ENCODE measurements at regions not wholly inside any gene's neighbourhood (a gene's known extent, or its start where the extent isn't known, plus 50 kb on each side); places are given as distances from the start of the nearest gene placed in this dataset.

- no peak overlapping the region for H3K4me3 ChIP-seq
- H3K4me1 ChIP-seq = no peaks in the 10 kb centered on the region
- no peak overlapping the region for H3K27ac ChIP-seq
- intact Hi-C loops (cut with DNase I) = no loop called here
- H3K9me3 ChIP-seq = no peaks in the 10 kb centered on the region
- no peak for DNase-seq
- TF ChIP-seq POLR2A (IDR thresholded peaks at IDR 0.05) (no peak), CTCF (IDR thresholded peaks at IDR 0.05) (no peak)
- H3K27me3 ChIP-seq = no peaks in the 10 kb centered on the region
- WGBS, 2 donors = 44 to 56% methylated on average over 2 of the region's 2 CpGs
- no peaks in the 10 kb centered on the region for H3K36me3 ChIP-seq
These were observed 50.5 kb upstream of the POU2AF2 start for GRCh38 chr11:111194860-111195568.

DNA sequence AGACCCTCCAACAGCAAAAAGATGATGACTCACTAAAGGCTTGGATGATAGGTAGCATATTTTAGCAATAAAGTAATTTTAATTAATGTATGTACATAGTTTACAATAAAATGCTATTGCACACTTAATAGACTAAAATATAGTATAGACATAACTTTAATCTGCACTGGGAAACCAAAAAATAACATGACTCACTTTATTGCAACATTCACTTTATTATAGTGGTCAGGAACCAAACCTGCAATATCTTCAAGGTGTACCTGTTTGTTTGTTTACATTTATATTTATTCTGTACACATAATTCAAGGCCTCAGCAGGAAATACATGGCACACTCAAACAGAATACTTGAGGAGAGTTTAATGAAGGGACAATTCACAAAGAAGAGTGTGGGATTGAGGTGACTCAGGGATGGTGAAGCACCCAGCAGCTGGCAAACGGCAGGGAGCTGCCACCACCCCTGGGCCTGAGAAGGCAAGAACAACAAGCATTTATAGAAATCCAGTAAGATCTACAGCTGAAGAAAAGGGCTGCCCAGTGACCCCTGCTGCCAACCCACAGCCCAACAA, 51.5 kb upstream of the POU2AF2 start:
- DNase-seq = no peak
- no peaks in the 10 kb centered on the region for H3K4me1 ChIP-seq
- 20 to 63% methylated on average over 1 of the region's 1 CpG for WGBS, 2 donors
- TF ChIP-seq CTCF (IDR thresholded peaks at IDR 0.05) (no peak), POLR2A (IDR thresholded peaks at IDR 0.05) (no peak)
- no peak overlapping the region for H3K27ac ChIP-seq
- no peak overlapping the region for H3K4me3 ChIP-seq
- intact Hi-C loops (cut with DNase I) = no loop called here
- no peaks in the 10 kb centered on the region for H3K36me3 ChIP-seq
- H3K9me3 ChIP-seq = no peaks in the 10 kb centered on the region
- no peaks in the 10 kb centered on the region for H3K27me3 ChIP-seq

GRCh38 chr11:111189466-111189865, 56.1 kb upstream of the POU2AF2 start:
- Histone ChIP-seq H3K9me3 (no peaks in the 10 kb centered on the region), H3K27ac (no peak overlapping the region), H3K27me3 (no peaks in the 10 kb centered on the region), H3K4me3 (no peak overlapping the region), H3K4me1 (no peaks in the 10 kb centered on the region), H3K36me3 (no peaks in the 10 kb centered on the region)
- no peak for DNase-seq
- TF ChIP-seq CTCF (IDR thresholded peaks at IDR 0.05) (no peak), POLR2A (IDR thresholded peaks at IDR 0.05) (no peak)
- intact Hi-C loops (cut with DNase I) = no loop called here
- 45 to 59% methylated on average over 2 of the region's 2 CpGs for WGBS, 2 donors

GRCh38 chr11:111186308-111186915, 59.1 kb upstream of the POU2AF2 start:
- no peak for TF ChIP-seq POLR2A (IDR thresholded peaks at IDR 0.05)
- TF ChIP-seq CTCF (IDR thresholded peaks at IDR 0.05) = no peak
- intact Hi-C loops (cut with DNase I) = no loop called here
- Histone ChIP-seq H3K9me3 (no peaks in the 10 kb centered on the region), H3K4me3 (no peak overlapping the region), H3K27me3 (no peaks in the 10 kb centered on the region), H3K4me1 (no peaks in the 10 kb centered on the region), H3K27ac (no peak overlapping the region), H3K36me3 (no peaks in the 10 kb centered on the region)
- WGBS, 2 donors = 41 to 44% methylated on average over 3 of the region's 3 CpGs
- DNase-seq = no peak

DNA sequence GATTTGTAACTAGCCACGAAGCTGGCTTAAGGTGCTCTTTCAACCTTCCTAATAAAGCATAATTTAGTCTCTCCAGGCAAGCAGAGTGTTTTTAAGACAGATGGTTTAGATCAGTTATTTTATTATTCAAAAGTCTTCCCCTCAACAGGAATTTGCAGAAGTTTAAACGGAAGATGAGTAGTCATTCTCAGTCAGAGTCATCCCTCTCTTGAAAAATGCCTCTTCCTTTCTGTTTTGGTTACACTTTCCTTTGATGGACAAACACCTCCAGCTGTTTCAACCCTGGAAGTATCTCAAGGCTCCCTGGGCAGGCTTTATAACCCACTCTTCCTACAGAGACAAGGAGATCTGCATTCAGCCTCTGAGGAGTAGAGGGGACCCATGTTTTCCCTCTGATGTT, 60.3 kb upstream of the POU2AF2 start:
- Histone ChIP-seq H3K4me1 (no peaks in the 10 kb centered on the region), H3K27ac (no peak overlapping the region), H3K36me3 (no peaks in the 10 kb centered on the region), H3K9me3 (no peaks in the 10 kb centered on the region), H3K4me3 (no peak overlapping the region), H3K27me3 (no peaks in the 10 kb centered on the region)
- DNase-seq = no peak
- WGBS, 2 donors = 32 to 52% methylated on average over 2 of the region's 2 CpGs
- TF ChIP-seq CTCF (IDR thresholded peaks at IDR 0.05) = no peak
- TF ChIP-seq POLR2A (IDR thresholded peaks at IDR 0.05) = no peak
- intact Hi-C loops (cut with DNase I) = no loop called here
